ENCODE measurements at regions not wholly inside any gene's neighbourhood (a gene's known extent, or its start where the extent isn't known, plus 50 kb on each side); places are given as distances from the start of the nearest gene placed in this dataset.

GRCh38 chr21:27807596-27807995, 840.7 kb upstream of the ADAMTS5 start:
- Histone ChIP-seq H3K79me2 (ENCODE audit: control insufficient read depth, insufficient read depth, low read length) (no peaks in the 10 kb centered on the region), H3K27ac (ENCODE audit: insufficient read depth, low read depth, low read length) (no peak overlapping the region), H3K4me2 (ENCODE audit: insufficient read depth, low read length) (no peak overlapping the region), H3K4me1 (ENCODE audit: control insufficient read depth, extremely low read depth, insufficient read depth, low read length) (no peaks in the 10 kb centered on the region), H2AFZ (ENCODE audit: low read depth, low read length) (no peak overlapping the region), H3K9me3 (replicated peaks; ENCODE audit: control insufficient read depth, insufficient read depth, low read length) (no peaks in the 10 kb centered on the region), H3K4me3 (replicated peaks in 1 of 3; ENCODE audit: insufficient read depth in 1 of 3, low read depth in 1 of 3, low read length in 3 of 3) (no peak overlapping the region), H3K36me3 (ENCODE audit: control insufficient read depth in 2 of 2, extremely low read depth in 1 of 2, insufficient read depth in 2 of 2, low read length in 2 of 2) (no peaks in the 10 kb centered on the region), H3K27me3 (ENCODE audit: control insufficient read depth in 2 of 2, insufficient read depth in 2 of 2, low read length in 2 of 2) (no peaks in the 10 kb centered on the region), H4K20me1 (replicated peaks; ENCODE audit: control insufficient read depth, extremely low read depth, insufficient read depth, low read length) (no peaks in the 10 kb centered on the region), H3K9me1 (replicated peaks; ENCODE audit: control insufficient read depth, extremely low read depth, insufficient read depth, low read length) (no peaks in the 10 kb centered on the region), H3K9ac (replicated peaks; ENCODE audit: extremely low read depth, insufficient read depth, low read length) (no peak overlapping the region)
- dilution Hi-C loops (cut with MboI; ENCODE audit: extremely low pct_ligation_motif_present, low sequenced_read_pairs): no loop called here
- TF ChIP-seq FOS (IDR thresholded peaks at IDR 0.05; ENCODE audit: borderline replicate concordance, insufficient read depth, low read length): no peak
- TF ChIP-seq GATA2 (IDR thresholded peaks at IDR 0.05; ENCODE audit: insufficient read depth, insufficient read length, low read depth, low read length): no peak
- TF ChIP-seq CTCF (IDR thresholded peaks at IDR 0.05; ENCODE audit: extremely low read depth in 1 of 2, insufficient read depth in 1 of 2, low read depth in 1 of 2, low read length in 2 of 2): no peak
- TF ChIP-seq, protein P1, sequence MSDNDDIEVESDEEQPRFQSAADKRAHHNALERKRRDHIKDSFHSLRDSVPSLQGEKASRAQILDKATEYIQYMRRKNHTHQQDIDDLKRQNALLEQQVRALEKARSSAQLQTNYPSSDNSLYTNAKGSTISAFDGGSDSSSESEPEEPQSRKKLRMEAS (IDR thresholded peaks at IDR 0.05; ENCODE audit: insufficient read depth, insufficient read length): no peak
- DNase-seq (ENCODE audit: low read depth, low spot score) (no peak), FAIRE-seq (no peak)
- intact Hi-C loops (cut with micrococcal nuclease): no loop called here
- POLR2A ChIA-PET: no interaction called here
- CTCF ChIA-PET: no interaction called here
- no TSS peak for BruUV-seq (replicated peaks)

GRCh38 chr21:27806281-27806680, 839.4 kb upstream of the ADAMTS5 start:
- Histone ChIP-seq H3K9ac (replicated peaks; ENCODE audit: extremely low read depth, insufficient read depth, low read length) (no peak overlapping the region), H3K36me3 (ENCODE audit: control insufficient read depth in 2 of 2, extremely low read depth in 1 of 2, insufficient read depth in 2 of 2, low read length in 2 of 2) (no peaks in the 10 kb centered on the region), H4K20me1 (replicated peaks; ENCODE audit: control insufficient read depth, extremely low read depth, insufficient read depth, low read length) (no peaks in the 10 kb centered on the region), H3K9me1 (replicated peaks; ENCODE audit: control insufficient read depth, extremely low read depth, insufficient read depth, low read length) (no peaks in the 10 kb centered on the region), H3K4me3 (replicated peaks in 1 of 3; ENCODE audit: insufficient read depth in 1 of 3, low read depth in 1 of 3, low read length in 3 of 3) (no peak overlapping the region), H3K4me1 (ENCODE audit: control insufficient read depth, extremely low read depth, insufficient read depth, low read length) (no peaks in the 10 kb centered on the region), H3K27me3 (ENCODE audit: control insufficient read depth in 2 of 2, insufficient read depth in 2 of 2, low read length in 2 of 2) (no peaks in the 10 kb centered on the region), H3K79me2 (ENCODE audit: control insufficient read depth, insufficient read depth, low read length) (no peaks in the 10 kb centered on the region), H3K4me2 (ENCODE audit: insufficient read depth, low read length) (no peak overlapping the region), H3K27ac (ENCODE audit: insufficient read depth, low read depth, low read length) (no peak overlapping the region), H3K9me3 (replicated peaks; ENCODE audit: control insufficient read depth, insufficient read depth, low read length) (no peaks in the 10 kb centered on the region), H2AFZ (ENCODE audit: low read depth, low read length) (no peak overlapping the region)
- POLR2A ChIA-PET: no interaction called here
- FAIRE-seq: no peak
- dilution Hi-C loops (cut with MboI; ENCODE audit: extremely low pct_ligation_motif_present, low sequenced_read_pairs) (no loop called here), intact Hi-C loops (cut with micrococcal nuclease) (no loop called here)
- DNase-seq (ENCODE audit: low read depth, low spot score): no peak
- CTCF ChIA-PET: no interaction called here
- no TSS peak for BruUV-seq (replicated peaks)
- no peak for TF ChIP-seq POLR2A (IDR thresholded peaks at IDR 0.05; ENCODE audit: low read depth, low read length)
- no peak for TF ChIP-seq EZH2 (IDR thresholded peaks at IDR 0.05; ENCODE audit: borderline replicate concordance, low read depth, low read length, severe bottlenecking)
